Ishikawa (cell line): ENCODE measurements at regions not wholly inside any gene's neighbourhood (a gene's known extent, or its start where the extent isn't known, plus 50 kb on each side); places are given as distances from the start of the nearest gene placed in this dataset.

Source experiments
- CREB1 ChIP-seq: IDR thresholded peaks from 2 replicates; pipeline ENCODE4 v1.6.1; 2012; ENCODE audit warnings: low read depth
- EGR1 ChIP-seq: IDR thresholded peaks from 2 replicates; pipeline ENCODE4 v1.6.1; 2012
- EP300 ChIP-seq: IDR thresholded peaks from 2 replicates; pipeline ENCODE4 v1.6.1; 2012; ENCODE audit warnings: borderline replicate concordance
- RAD21 ChIP-seq: IDR thresholded peaks from 2 replicates; pipeline ENCODE4 v1.6.1; 2012; ENCODE audit warnings: low read depth
- TCF12 ChIP-seq: IDR thresholded peaks from 2 replicates; pipeline ENCODE4 v1.6.1; 2012; ENCODE audit warnings: low read depth
- TF ChIP-seq, protein P1 (sequence below): IDR thresholded peaks from 2 replicates; pipeline ENCODE4 v1.6.1; 2012; ENCODE audit warnings: low read depth, mild to moderate bottlenecking

- TF ChIP-seq EGR1 (no peak), TCF12 (no peak), CREB1 (no peak), RAD21 (no peak), EP300 (no peak)
- TF ChIP-seq, protein P1, sequence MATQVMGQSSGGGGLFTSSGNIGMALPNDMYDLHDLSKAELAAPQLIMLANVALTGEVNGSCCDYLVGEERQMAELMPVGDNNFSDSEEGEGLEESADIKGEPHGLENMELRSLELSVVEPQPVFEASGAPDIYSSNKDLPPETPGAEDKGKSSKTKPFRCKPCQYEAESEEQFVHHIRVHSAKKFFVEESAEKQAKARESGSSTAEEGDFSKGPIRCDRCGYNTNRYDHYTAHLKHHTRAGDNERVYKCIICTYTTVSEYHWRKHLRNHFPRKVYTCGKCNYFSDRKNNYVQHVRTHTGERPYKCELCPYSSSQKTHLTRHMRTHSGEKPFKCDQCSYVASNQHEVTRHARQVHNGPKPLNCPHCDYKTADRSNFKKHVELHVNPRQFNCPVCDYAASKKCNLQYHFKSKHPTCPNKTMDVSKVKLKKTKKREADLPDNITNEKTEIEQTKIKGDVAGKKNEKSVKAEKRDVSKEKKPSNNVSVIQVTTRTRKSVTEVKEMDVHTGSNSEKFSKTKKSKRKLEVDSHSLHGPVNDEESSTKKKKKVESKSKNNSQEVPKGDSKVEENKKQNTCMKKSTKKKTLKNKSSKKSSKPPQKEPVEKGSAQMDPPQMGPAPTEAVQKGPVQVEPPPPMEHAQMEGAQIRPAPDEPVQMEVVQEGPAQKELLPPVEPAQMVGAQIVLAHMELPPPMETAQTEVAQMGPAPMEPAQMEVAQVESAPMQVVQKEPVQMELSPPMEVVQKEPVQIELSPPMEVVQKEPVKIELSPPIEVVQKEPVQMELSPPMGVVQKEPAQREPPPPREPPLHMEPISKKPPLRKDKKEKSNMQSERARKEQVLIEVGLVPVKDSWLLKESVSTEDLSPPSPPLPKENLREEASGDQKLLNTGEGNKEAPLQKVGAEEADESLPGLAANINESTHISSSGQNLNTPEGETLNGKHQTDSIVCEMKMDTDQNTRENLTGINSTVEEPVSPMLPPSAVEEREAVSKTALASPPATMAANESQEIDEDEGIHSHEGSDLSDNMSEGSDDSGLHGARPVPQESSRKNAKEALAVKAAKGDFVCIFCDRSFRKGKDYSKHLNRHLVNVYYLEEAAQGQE = no peak
Measured at GRCh38 chr4:18441203-18441590, 419.6 kb upstream of the LCORL start.
